ENCODE measurements at regions not wholly inside any gene's neighbourhood (a gene's known extent, or its start where the extent isn't known, plus 50 kb on each side); places are given as distances from the start of the nearest gene placed in this dataset.

GRCh38 chr1:234530672-234531071 is 51.7 kb upstream of the TARBP1 start:
- DNase-seq (ENCODE audit: extremely low read depth, low read depth), result no peak
- no peak for TF ChIP-seq CTCF (IDR thresholded peaks at IDR 0.05; ENCODE audit: low read depth, low read length, missing control alignments)
- H3K4me3 ChIP-seq (replicated peaks; ENCODE audit: low read depth, low read length), result no peak overlapping the region

GRCh38 chr1:234529950-234530237 is 50.9 kb upstream of the TARBP1 start:
- no peak for DNase-seq (ENCODE audit: extremely low read depth, low read depth)
- TF ChIP-seq CTCF (IDR thresholded peaks at IDR 0.05; ENCODE audit: low read depth, low read length, missing control alignments), result no peak
- H3K4me3 ChIP-seq (replicated peaks; ENCODE audit: low read depth, low read length), result no peak overlapping the region

GRCh38 chr1:234529095-234529949 is 50.3 kb upstream of the TARBP1 start:
- TF ChIP-seq CTCF (IDR thresholded peaks at IDR 0.05; ENCODE audit: low read depth, low read length, missing control alignments), result no peak
- H3K4me3 ChIP-seq (replicated peaks; ENCODE audit: low read depth, low read length), result no peak overlapping the region
- no peak for DNase-seq (ENCODE audit: extremely low read depth, low read depth)
